ENCODE measurements at regions not wholly inside any gene's neighbourhood (a gene's known extent, or its start where the extent isn't known, plus 50 kb on each side); places are given as distances from the start of the nearest gene placed in this dataset.

- ATAC-seq (ENCODE audit: low read depth), result peak; percentile 39
- no peaks in the 10 kb centered on the region for H3K79me2 ChIP-seq (ENCODE audit: control insufficient read depth, insufficient read depth, low read length)
- no peaks in the 10 kb centered on the region for H3K9me3 ChIP-seq (ENCODE audit: control extremely low read depth in 1 of 3, control insufficient read depth in 2 of 3, insufficient read depth in 1 of 3, low read length in 2 of 3)
- intact Hi-C loops (cut with micrococcal nuclease), result loop anchor here (2.0 to 5.0 kb wide), 2 partner anchors 28 to 264 kb away; no protein-coding TSS in a partner anchor
- no peaks in the 10 kb centered on the region for H4K20me1 ChIP-seq (ENCODE audit: control insufficient read depth, insufficient read depth, low read length, poor library complexity, severe bottlenecking)
- 0% methylated on average over 1 of the region's 3 CpGs for WGBS (ENCODE audit: insufficient coverage)
- H3K36me3 ChIP-seq (replicated peaks in 1 of 2; ENCODE audit: control extremely low read depth in 1 of 2, control insufficient read depth in 1 of 2, extremely low read depth in 1 of 2, insufficient read depth in 2 of 2, low read length in 1 of 2), result no peaks in the 10 kb centered on the region
- ChIA-PET CTCF (interaction anchor here (0.8 to 5.2 kb wide), 13 partner anchors 9 to 557 kb away, joined by 3 to 42 read pairs (median 6); no protein-coding TSS in a partner anchor), POLR2A (interaction anchor here (1.2 to 1.3 kb wide), 2 partner anchors 9 to 26 kb away, joined by 6 to 12 read pairs; no protein-coding TSS in a partner anchor)
- Mint-ChIP-seq H3K27ac (peak overlapping the region; percentile 53), H3K27me3 (no peaks in the 10 kb centered on the region), H3K9me3 (ENCODE audit: insufficient read depth) (no peaks in the 10 kb centered on the region), H3K4me1 (peaks cover 40% of the 10 kb centered on the region), H3K4me3 (peak overlapping the region; percentile 81)
- peak overlapping the region; percentile 5 to 58 (median 36) for H3K4me3 ChIP-seq (ENCODE audit: control extremely low read depth in 1 of 5, extremely low read depth in 1 of 5, insufficient read depth in 1 of 5, low read depth in 2 of 5, low read length in 4 of 5)
- no peak overlapping the region for H2AFZ ChIP-seq (ENCODE audit: insufficient read depth, low read depth, low read length, poor library complexity, severe bottlenecking)
- H3K4me2 ChIP-seq (replicated peaks; ENCODE audit: low read depth, low read length, poor library complexity, severe bottlenecking), result peak overlapping the region; percentile 69
- DNase-seq, result peak; percentile 53
- H3K27me3 ChIP-seq (replicated peaks in 1 of 4; ENCODE audit: control extremely low read depth in 1 of 4, control insufficient read depth in 3 of 4, insufficient read depth in 4 of 4, low read length in 3 of 4), result peaks cover 0 to 9% (median 0%) of the 10 kb centered on the region in 4 experiments
- H3K9ac ChIP-seq (ENCODE audit: low read length), result peak overlapping the region; percentile 43
- H3K4me1 ChIP-seq (ENCODE audit: control insufficient read depth in 2 of 2, insufficient read depth in 2 of 2, low read length in 2 of 2), result peaks cover 27 to 35% of the 10 kb centered on the region in 2 donors
- H3K27ac ChIP-seq (ENCODE audit: low read length in 2 of 2), result peak overlapping the region; percentile 49 to 62
- no peak for TF ChIP-seq CTCF (IDR thresholded peaks at IDR 0.05)
- TF ChIP-seq EZH2 (IDR thresholded peaks at IDR 0.05; ENCODE audit: borderline replicate concordance, insufficient read depth, low read depth, low read length, poor library complexity, severe bottlenecking), result no peak
These were observed 67.9 kb upstream of the EPCAM start for GRCh38 chr2:47301277-47301618.

- Histone ChIP-seq H2AFZ (ENCODE audit: insufficient read depth, low read depth, low read length, poor library complexity, severe bottlenecking) (no peak overlapping the region), H3K27me3 (replicated peaks in 1 of 4; ENCODE audit: control extremely low read depth in 1 of 4, control insufficient read depth in 3 of 4, insufficient read depth in 4 of 4, low read length in 3 of 4) (peaks cover 0 to 9% (median 0%) of the 10 kb centered on the region in 4 experiments), H3K4me2 (replicated peaks; ENCODE audit: low read depth, low read length, poor library complexity, severe bottlenecking) (peak overlapping the region; percentile 69), H3K79me2 (ENCODE audit: control insufficient read depth, insufficient read depth, low read length) (no peaks in the 10 kb centered on the region), H3K9ac (ENCODE audit: low read length) (peak overlapping the region; percentile 43), H3K36me3 (replicated peaks in 1 of 2; ENCODE audit: control extremely low read depth in 1 of 2, control insufficient read depth in 1 of 2, extremely low read depth in 1 of 2, insufficient read depth in 2 of 2, low read length in 1 of 2) (no peaks in the 10 kb centered on the region), H3K9me3 (ENCODE audit: control extremely low read depth in 1 of 3, control insufficient read depth in 2 of 3, insufficient read depth in 1 of 3, low read length in 2 of 3) (no peaks in the 10 kb centered on the region), H3K4me1 (ENCODE audit: control insufficient read depth in 2 of 2, insufficient read depth in 2 of 2, low read length in 2 of 2) (peaks cover 27 to 35% of the 10 kb centered on the region in 2 donors), H4K20me1 (ENCODE audit: control insufficient read depth, insufficient read depth, low read length, poor library complexity, severe bottlenecking) (no peaks in the 10 kb centered on the region), H3K27ac (ENCODE audit: low read length in 2 of 2) (peak overlapping the region; percentile 49 to 62), H3K4me3 (ENCODE audit: control extremely low read depth in 1 of 5, extremely low read depth in 1 of 5, insufficient read depth in 1 of 5, low read depth in 2 of 5, low read length in 4 of 5) (peak overlapping the region; percentile 5 to 58 (median 36))
- H3K4me3 Mint-ChIP-seq, result peak overlapping the region; percentile 81
- CTCF ChIA-PET, result interaction anchor here (0.6 to 5.2 kb wide), 16 partner anchors 8 to 1121 kb away, joined by 3 to 42 read pairs (median 4); no protein-coding TSS in a partner anchor
- TF ChIP-seq CTCF (IDR thresholded peaks at IDR 0.05), result no peak
- TF ChIP-seq EZH2 (IDR thresholded peaks at IDR 0.05; ENCODE audit: borderline replicate concordance, insufficient read depth, low read depth, low read length, poor library complexity, severe bottlenecking), result no peak
- no peaks in the 10 kb centered on the region for H3K9me3 Mint-ChIP-seq (ENCODE audit: insufficient read depth)
- intact Hi-C loops (cut with micrococcal nuclease), result loop anchor here (1.0 to 5.0 kb wide), 3 partner anchors 10 to 263 kb away; no protein-coding TSS in a partner anchor
- peak overlapping the region; percentile 53 for H3K27ac Mint-ChIP-seq
- ATAC-seq (ENCODE audit: low read depth) (peak; percentile 91), DNase-seq (peak; percentile 72)
- H3K4me1 Mint-ChIP-seq, result peaks cover 40% of the 10 kb centered on the region
- 0% methylated on average over 1 of the region's 3 CpGs for WGBS (ENCODE audit: insufficient coverage)
- H3K27me3 Mint-ChIP-seq, result no peaks in the 10 kb centered on the region
- POLR2A ChIA-PET, result interaction anchor here (1.2 to 1.3 kb wide), 2 partner anchors 10 to 25 kb away, joined by 6 to 12 read pairs; no protein-coding TSS in a partner anchor
These were observed 68.4 kb upstream of the EPCAM start for GRCh38 chr2:47300609-47301276.
